PC-9 (cell line): ENCODE measurements at regions not wholly inside any gene's neighbourhood (a gene's known extent, or its start where the extent isn't known, plus 50 kb on each side); places are given as distances from the start of the nearest gene placed in this dataset.

Experiments used
- BruUV-seq: library from RNA; stranded (reverse); fragments of 400-500 nt; replicated peaks from 2 replicates; lab custom pipeline; 2021; lab: Mats Ljungman, UMichigan
- CTCF ChIA-PET: fragments of 300-600 bp; sonication (Branson Sonifier 250); formaldehyde crosslinking; loops from one replicate; lab custom pipeline; 2022; ENCODE audit warnings: antibody characterized with exemption; lab: Charles Lee
- POLR2A ChIA-PET: fragments of 300-600 bp; sonication (Branson Sonifier 250); formaldehyde crosslinking; loops from one replicate; lab custom pipeline; 2022; ENCODE audit warnings: antibody characterized with exemption; ENCODE audit not compliant: unreplicated experiment; lab: Charles Lee
- DNase-seq, 2 experiments: peaks; one replicate each; pipeline versions ENCODE4 v3.0.0 to v3.0.0-alpha.2; 2015 to 2022; ENCODE audit warnings: mixed read lengths in 1 of 2
- H2AFZ ChIP-seq: fragments of 200-600 bp; sonication (generic); 2 replicates; pipeline ENCODE4 v1.8.1; 2017; ENCODE audit warnings: antibody characterized with exemption
- H3F3A ChIP-seq: fragments of 200-600 bp; sonication (generic); 2 replicates; pipeline ENCODE4 v1.8.1; 2017; ENCODE audit warnings: antibody characterized with exemption, mild to moderate bottlenecking, low read depth; ENCODE audit not compliant: insufficient read depth
- H3K27ac ChIP-seq: fragments of 200-600 bp; sonication (generic); 2 replicates; pipeline ENCODE4 v1.6.1; 2016; ENCODE audit warnings: mixed run types
- H3K27me3 ChIP-seq: fragments of 200-600 bp; sonication (generic); 2 replicates; pipeline ENCODE4 v1.6.1; 2016; ENCODE audit warnings: low read depth, mixed run types; ENCODE audit not compliant: insufficient read depth
- H3K36me3 ChIP-seq: fragments of 200-600 bp; sonication (generic); 2 replicates; pipeline ENCODE4 v1.6.1; 2016; ENCODE audit warnings: low read depth, mixed run types
- H3K4me1 ChIP-seq: fragments of 200-600 bp; sonication (generic); replicated peaks from 2 replicates; pipeline ENCODE4 v1.6.1; 2016; ENCODE audit warnings: mixed run types; ENCODE audit not compliant: insufficient read depth
- H3K4me2 ChIP-seq: fragments of 200-600 bp; sonication (generic); 2 replicates; pipeline ENCODE4 v1.6.1; 2017; ENCODE audit warnings: mixed run types
- H3K4me3 ChIP-seq: fragments of 200-600 bp; sonication (generic); 2 replicates; pipeline ENCODE4 v1.6.1; 2016; ENCODE audit warnings: mixed run types
- H3K79me2 ChIP-seq: fragments of 200-600 bp; sonication (generic); 2 replicates; pipeline ENCODE4 v1.6.1; 2017; ENCODE audit warnings: low read depth, mixed run types
- H3K9me2 ChIP-seq: fragments of 200-600 bp; sonication (generic); 2 replicates; pipeline ENCODE4 v1.8.1; 2017; ENCODE audit warnings: mild to moderate bottlenecking; ENCODE audit not compliant: insufficient read depth
- H3K9me3 ChIP-seq: fragments of 200-600 bp; sonication (generic); 2 replicates; pipeline ENCODE4 v1.8.1; 2016; ENCODE audit warnings: low read depth; ENCODE audit not compliant: insufficient read depth
- H4K20me1 ChIP-seq: fragments of 200-600 bp; sonication (generic); 2 replicates; pipeline ENCODE4 v1.8.1; 2017; ENCODE audit not compliant: insufficient read depth
- CTCF ChIP-seq: fragments of 200-600 bp; sonication (generic); conservative IDR thresholded peaks from 2 replicates; pipeline ENCODE4 v1.6.1; 2017; ENCODE audit warnings: mixed run types, antibody characterized with exemption, mild to moderate bottlenecking, moderate library complexity
- EZH2 ChIP-seq: fragments of 200-600 bp; sonication (generic); IDR thresholded peaks from 2 replicates; pipeline ENCODE4 v1.8.0; 2017; ENCODE audit warnings: antibody characterized with exemption, low read depth
- intact Hi-C: fragments of 100-400 bp; cut with micrococcal nuclease; formaldehyde crosslinking; loops from one replicate; pipeline ENCODE4 v1.10.0; 2022; ENCODE audit not compliant: unreplicated experiment

- no peaks in the 10 kb centered on the region for H3K79me2 ChIP-seq
- no peaks in the 10 kb centered on the region for H3K36me3 ChIP-seq
- H3K4me1 ChIP-seq, result no peaks in the 10 kb centered on the region
- no peak for TF ChIP-seq CTCF
- TF ChIP-seq EZH2, result no peak
- DNase-seq, result no peak
- H3K9me2 ChIP-seq, result no peaks in the 10 kb centered on the region; the same call in 1 of the 2 replicates
- CTCF ChIA-PET, result no interaction called here
- intact Hi-C loops, result loop anchor here (5.0 kb wide), 1 partner anchor 120 kb away; no protein-coding TSS in a partner anchor
- POLR2A ChIA-PET, result no interaction called here
- H3K4me2 ChIP-seq, result no peak overlapping the region
- BruUV-seq, result no TSS peak
- H2AFZ ChIP-seq, result no peak overlapping the region
- no peaks in the 10 kb centered on the region; the same call in 1 of the 2 replicates for H3K27me3 ChIP-seq
- no peaks in the 10 kb centered on the region for H3K9me3 ChIP-seq
- no peaks in the 10 kb centered on the region for H3F3A ChIP-seq
- H3K27ac ChIP-seq, result no peak overlapping the region
- H4K20me1 ChIP-seq, result no peaks in the 10 kb centered on the region
- H3K4me3 ChIP-seq, result no peak overlapping the region
These were observed 323.8 kb upstream of the AZI2 start for GRCh38 chr3:28672406-28672805.

- no peaks in the 10 kb centered on the region for H3F3A ChIP-seq
- H3K4me3 ChIP-seq, result no peak overlapping the region
- no peaks in the 10 kb centered on the region for H3K36me3 ChIP-seq
- H3K4me2 ChIP-seq, result no peak overlapping the region
- intact Hi-C loops, result loop anchor here (5.0 kb wide), 1 partner anchor 121 kb away; no protein-coding TSS in a partner anchor
- no peak overlapping the region for H3K27ac ChIP-seq
- H2AFZ ChIP-seq, result no peak overlapping the region; the same call in 1 of the 2 replicates
- H3K27me3 ChIP-seq, result no peaks in the 10 kb centered on the region; the same call in 1 of the 2 replicates
- TF ChIP-seq CTCF, result no peak
- no peak for TF ChIP-seq EZH2
- CTCF ChIA-PET, result no interaction called here
- no peak for DNase-seq
- H3K4me1 ChIP-seq, result no peaks in the 10 kb centered on the region
- no TSS peak for BruUV-seq
- no peaks in the 10 kb centered on the region for H3K9me3 ChIP-seq
- H3K79me2 ChIP-seq, result no peaks in the 10 kb centered on the region
- POLR2A ChIA-PET, result interaction anchor here (0.6 kb wide), 1 partner anchor 253 kb away, joined by 5 read pairs; no protein-coding TSS in a partner anchor
- H4K20me1 ChIP-seq, result no peaks in the 10 kb centered on the region
- no peaks in the 10 kb centered on the region; the same call in 1 of the 2 replicates for H3K9me2 ChIP-seq
These were observed 324.8 kb upstream of the AZI2 start for GRCh38 chr3:28673446-28673845.

- TF ChIP-seq EZH2 (no peak), CTCF (no peak)
- Histone ChIP-seq H3K9me3 (no peaks in the 10 kb centered on the region), H3K4me3 (no peak overlapping the region), H3K9me2 (no peaks in the 10 kb centered on the region; the same call in 1 of the 2 replicates), H3K4me1 (no peaks in the 10 kb centered on the region), H3K36me3 (no peaks in the 10 kb centered on the region), H3K4me2 (no peak overlapping the region), H3K27me3 (no peaks in the 10 kb centered on the region; the same call in 1 of the 2 replicates), H2AFZ (no peak overlapping the region), H3K79me2 (no peaks in the 10 kb centered on the region), H4K20me1 (no peaks in the 10 kb centered on the region), H3F3A (no peaks in the 10 kb centered on the region), H3K27ac (no peak overlapping the region)
- no TSS peak for BruUV-seq
- POLR2A ChIA-PET, result interaction anchor here (0.6 kb wide), 1 partner anchor 254 kb away, joined by 5 read pairs; no protein-coding TSS in a partner anchor
- DNase-seq, result no peak
- intact Hi-C loops, result loop anchor here (5.0 kb wide), 1 partner anchor 122 kb away; no protein-coding TSS in a partner anchor
- CTCF ChIA-PET, result no interaction called here
These were observed 325.6 kb upstream of the AZI2 start for GRCh38 chr3:28674212-28674611.
